ENCODE measurements at regions not wholly inside any gene's neighbourhood (a gene's known extent, or its start where the extent isn't known, plus 50 kb on each side); places are given as distances from the start of the nearest gene placed in this dataset.

GRCh38 chr9:31492229-31492628 lies 892.2 kb upstream of the ACO1 start:
- TF ChIP-seq, protein P1, sequence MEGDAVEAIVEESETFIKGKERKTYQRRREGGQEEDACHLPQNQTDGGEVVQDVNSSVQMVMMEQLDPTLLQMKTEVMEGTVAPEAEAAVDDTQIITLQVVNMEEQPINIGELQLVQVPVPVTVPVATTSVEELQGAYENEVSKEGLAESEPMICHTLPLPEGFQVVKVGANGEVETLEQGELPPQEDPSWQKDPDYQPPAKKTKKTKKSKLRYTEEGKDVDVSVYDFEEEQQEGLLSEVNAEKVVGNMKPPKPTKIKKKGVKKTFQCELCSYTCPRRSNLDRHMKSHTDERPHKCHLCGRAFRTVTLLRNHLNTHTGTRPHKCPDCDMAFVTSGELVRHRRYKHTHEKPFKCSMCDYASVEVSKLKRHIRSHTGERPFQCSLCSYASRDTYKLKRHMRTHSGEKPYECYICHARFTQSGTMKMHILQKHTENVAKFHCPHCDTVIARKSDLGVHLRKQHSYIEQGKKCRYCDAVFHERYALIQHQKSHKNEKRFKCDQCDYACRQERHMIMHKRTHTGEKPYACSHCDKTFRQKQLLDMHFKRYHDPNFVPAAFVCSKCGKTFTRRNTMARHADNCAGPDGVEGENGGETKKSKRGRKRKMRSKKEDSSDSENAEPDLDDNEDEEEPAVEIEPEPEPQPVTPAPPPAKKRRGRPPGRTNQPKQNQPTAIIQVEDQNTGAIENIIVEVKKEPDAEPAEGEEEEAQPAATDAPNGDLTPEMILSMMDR (conservative IDR thresholded peaks at IDR 0.05), result no peak
- TF ChIP-seq ZFX (IDR thresholded peaks at IDR 0.05), result no peak
- H3K27ac ChIP-seq, result no peak overlapping the region

DNA sequence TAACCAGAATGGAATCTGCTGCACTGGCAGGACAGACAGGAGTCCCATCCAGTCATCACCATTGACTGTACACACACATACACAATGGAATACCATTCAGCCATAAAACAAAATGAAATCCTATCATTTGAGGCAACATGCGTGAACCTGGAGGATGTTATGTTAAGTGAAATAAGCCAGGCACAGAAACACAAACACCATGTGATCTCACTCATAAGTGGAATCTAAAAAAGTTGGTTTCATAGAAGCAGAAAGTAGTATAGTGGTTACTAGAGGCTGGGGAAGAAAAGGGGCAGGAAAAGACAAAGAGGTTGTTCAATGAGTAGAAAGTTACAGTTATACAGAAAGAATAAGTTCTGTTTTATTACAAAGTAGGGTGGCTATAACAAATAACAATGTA lies 884.0 kb upstream of the ACO1 start:
- H3K27ac ChIP-seq, result no peak overlapping the region
- TF ChIP-seq, protein P1 (conservative IDR thresholded peaks at IDR 0.05), result no peak
- TF ChIP-seq ZFX (IDR thresholded peaks at IDR 0.05), result no peak

DNA sequence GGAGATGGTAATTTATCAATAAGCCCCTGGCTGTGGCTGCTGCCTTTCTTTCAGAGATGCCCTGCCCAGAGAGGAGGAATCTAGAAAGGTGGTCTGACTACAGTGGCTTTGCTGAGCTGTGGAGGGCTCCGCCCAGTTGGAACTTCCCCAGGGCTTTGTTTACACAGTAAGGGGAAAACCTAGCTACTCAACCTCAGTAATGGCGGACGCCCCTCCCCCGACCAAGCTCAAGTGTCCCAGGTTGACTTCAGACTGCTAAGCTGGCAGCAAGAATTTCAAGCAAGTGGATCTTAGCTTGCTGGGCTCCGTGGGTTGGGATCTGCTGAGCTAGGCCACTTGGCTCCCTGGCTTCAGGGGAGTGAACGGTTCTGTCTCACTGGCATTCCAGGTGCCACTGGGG lies 865.4 kb upstream of the ACO1 start:
- H3K27ac ChIP-seq, result no peak overlapping the region
- TF ChIP-seq ZFX (IDR thresholded peaks at IDR 0.05), result no peak
- TF ChIP-seq, protein P1 (conservative IDR thresholded peaks at IDR 0.05), result no peak

- no peak for TF ChIP-seq ZFX (IDR thresholded peaks at IDR 0.05)
- TF ChIP-seq, protein P1 (conservative IDR thresholded peaks at IDR 0.05), result no peak
- H3K27ac ChIP-seq, result no peak overlapping the region
Measured at GRCh38 chr9:31519424-31519823, 865.0 kb upstream of the ACO1 start.

DNA sequence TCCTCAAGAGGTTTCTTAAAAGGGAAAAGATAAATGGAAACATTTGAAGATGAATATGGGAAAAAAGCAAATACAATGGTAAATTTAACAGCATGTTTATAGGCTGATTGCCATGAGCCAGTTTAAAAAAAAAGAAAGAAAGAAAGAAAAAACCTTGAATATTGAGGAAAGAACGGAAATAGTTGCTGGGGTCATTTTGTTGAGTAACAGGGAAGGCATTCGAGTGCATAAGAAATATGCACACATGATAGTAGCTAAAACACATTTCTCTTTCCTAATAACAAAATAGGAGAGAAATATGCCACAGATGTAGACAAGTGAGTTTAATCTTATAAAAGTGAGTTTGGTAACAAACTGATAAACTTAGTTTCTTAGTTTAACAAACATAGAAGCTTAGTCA lies 864.6 kb upstream of the ACO1 start:
- no peak for TF ChIP-seq ZFX (IDR thresholded peaks at IDR 0.05)
- TF ChIP-seq, protein P1 (conservative IDR thresholded peaks at IDR 0.05), result no peak
- H3K27ac ChIP-seq, result no peak overlapping the region

GRCh38 chr9:31520301-31521085 lies 864.0 kb upstream of the ACO1 start:
- TF ChIP-seq, protein P1 (conservative IDR thresholded peaks at IDR 0.05), result no peak
- TF ChIP-seq ZFX (IDR thresholded peaks at IDR 0.05), result no peak
- H3K27ac ChIP-seq, result no peak overlapping the region

DNA sequence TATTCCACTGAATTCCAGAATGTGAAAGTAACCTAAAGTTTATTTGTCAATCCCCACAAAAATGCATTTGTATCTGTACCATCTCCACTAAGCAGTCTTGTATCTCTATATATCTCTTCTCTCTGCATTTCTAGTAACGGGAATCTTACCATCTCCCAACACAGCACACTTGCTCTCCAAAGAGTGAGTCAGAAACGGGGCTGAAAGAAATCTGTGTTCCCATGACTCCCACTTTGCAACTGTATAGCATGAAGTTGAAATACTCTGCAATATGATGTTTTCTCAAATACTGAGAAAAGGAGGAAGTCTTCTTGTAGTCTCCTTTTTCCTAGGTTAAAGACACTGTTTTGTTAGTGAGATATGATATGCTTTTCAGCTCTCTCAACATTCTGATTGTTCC lies 848.8 kb upstream of the ACO1 start:
- no peak overlapping the region for H3K27ac ChIP-seq
- no peak for TF ChIP-seq ZFX (IDR thresholded peaks at IDR 0.05)
- TF ChIP-seq, protein P1 (conservative IDR thresholded peaks at IDR 0.05), result no peak

Data from C4-2B (cell line).